Epithelial cell of proximal tubule (primary cell): ENCODE measurements at regions not wholly inside any gene's neighbourhood (a gene's known extent, or its start where the extent isn't known, plus 50 kb on each side); places are given as distances from the start of the nearest gene placed in this dataset.

Experiments used
- DNase-seq: peaks from one replicate; pipeline ENCODE4 v3.0.0-alpha.2; 2011; ENCODE audit warnings: low read depth
- H3K4me3 ChIP-seq: 2 replicates; pipeline ENCODE4 v1.5.1; 2011; ENCODE audit warnings: low read depth, mild to moderate bottlenecking, low read length
- CTCF ChIP-seq: conservative IDR thresholded peaks from 2 replicates; pipeline ENCODE4 v1.5.1; 2012; ENCODE audit warnings: low read depth, mild to moderate bottlenecking, low read length

GRCh38 chr11:35078470-35078735 is 60.6 kb upstream of the CD44 start:
- no peak for TF ChIP-seq CTCF
- no peak overlapping the region for H3K4me3 ChIP-seq
- DNase-seq, result no peak

- H3K4me3 ChIP-seq, result no peak overlapping the region
- DNase-seq, result no peak
- no peak for TF ChIP-seq CTCF
Observed at GRCh38 chr11:35079611-35080010, 59.4 kb upstream of the CD44 start.

GRCh38 chr11:35082321-35083180 is 56.4 kb upstream of the CD44 start:
- peak; percentile 43 for DNase-seq
- H3K4me3 ChIP-seq, result no peak overlapping the region
- no peak for TF ChIP-seq CTCF

- no peak for DNase-seq
- H3K4me3 ChIP-seq, result no peak overlapping the region
- TF ChIP-seq CTCF, result no peak
Observed at GRCh38 chr11:35083181-35083430, 55.9 kb upstream of the CD44 start.

- no peak for TF ChIP-seq CTCF
- H3K4me3 ChIP-seq, result no peak overlapping the region
- no peak for DNase-seq
Observed at GRCh38 chr11:35083431-35084238, 55.3 kb upstream of the CD44 start.

GRCh38 chr11:35084817-35085440 is 54.0 kb upstream of the CD44 start:
- no peak for TF ChIP-seq CTCF
- no peak for DNase-seq
- no peak overlapping the region for H3K4me3 ChIP-seq
